Hepatocyte (in vitro differentiated cells): ENCODE measurements at regions not wholly inside any gene's neighbourhood (a gene's known extent, or its start where the extent isn't known, plus 50 kb on each side); places are given as distances from the start of the nearest gene placed in this dataset.
"Not testable (repeated sequence)": the region's sequence is repeated elsewhere in the genome, so short reads cannot be mapped to it uniquely, and the experiment has no call there.

ENCODE experiments used
- EZH2 ChIP-seq: fragments of 200-600 bp; sonication (generic); IDR thresholded peaks from 2 replicates; pipeline ENCODE4 v1.6.1; 2016; ENCODE audit warnings: antibody characterized with exemption, mild to moderate bottlenecking, borderline replicate concordance
- TF ChIP-seq, protein P1 (sequence below): fragments of 200-600 bp; sonication (generic); IDR thresholded peaks from 2 replicates; pipeline ENCODE4 v1.5.1; 2016; ENCODE audit warnings: antibody characterized with exemption, mild to moderate bottlenecking; ENCODE audit not compliant: poor library complexity

GRCh38 chr20:53762423-53762798 is 168.8 kb upstream of the ZNF217 start:
- TF ChIP-seq, protein P1, sequence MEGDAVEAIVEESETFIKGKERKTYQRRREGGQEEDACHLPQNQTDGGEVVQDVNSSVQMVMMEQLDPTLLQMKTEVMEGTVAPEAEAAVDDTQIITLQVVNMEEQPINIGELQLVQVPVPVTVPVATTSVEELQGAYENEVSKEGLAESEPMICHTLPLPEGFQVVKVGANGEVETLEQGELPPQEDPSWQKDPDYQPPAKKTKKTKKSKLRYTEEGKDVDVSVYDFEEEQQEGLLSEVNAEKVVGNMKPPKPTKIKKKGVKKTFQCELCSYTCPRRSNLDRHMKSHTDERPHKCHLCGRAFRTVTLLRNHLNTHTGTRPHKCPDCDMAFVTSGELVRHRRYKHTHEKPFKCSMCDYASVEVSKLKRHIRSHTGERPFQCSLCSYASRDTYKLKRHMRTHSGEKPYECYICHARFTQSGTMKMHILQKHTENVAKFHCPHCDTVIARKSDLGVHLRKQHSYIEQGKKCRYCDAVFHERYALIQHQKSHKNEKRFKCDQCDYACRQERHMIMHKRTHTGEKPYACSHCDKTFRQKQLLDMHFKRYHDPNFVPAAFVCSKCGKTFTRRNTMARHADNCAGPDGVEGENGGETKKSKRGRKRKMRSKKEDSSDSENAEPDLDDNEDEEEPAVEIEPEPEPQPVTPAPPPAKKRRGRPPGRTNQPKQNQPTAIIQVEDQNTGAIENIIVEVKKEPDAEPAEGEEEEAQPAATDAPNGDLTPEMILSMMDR = not testable (repeated sequence)
- not testable (repeated sequence) for TF ChIP-seq EZH2
